AG09319 (cell line): ENCODE measurements at regions not wholly inside any gene's neighbourhood (a gene's known extent, or its start where the extent isn't known, plus 50 kb on each side); places are given as distances from the start of the nearest gene placed in this dataset.

ENCODE experiments used
- DNase-seq: peaks from one replicate; pipeline ENCODE4 v3.0.0-alpha.2; 2010; ENCODE audit warnings: low read depth; ENCODE audit errors: extremely low read depth
- CTCF ChIP-seq: IDR thresholded peaks from 2 replicates; pipeline ENCODE4 v1.5.1; 2011; ENCODE audit warnings: low read depth, mild to moderate bottlenecking, inconsistent platforms, low read length, moderate library complexity

DNA sequence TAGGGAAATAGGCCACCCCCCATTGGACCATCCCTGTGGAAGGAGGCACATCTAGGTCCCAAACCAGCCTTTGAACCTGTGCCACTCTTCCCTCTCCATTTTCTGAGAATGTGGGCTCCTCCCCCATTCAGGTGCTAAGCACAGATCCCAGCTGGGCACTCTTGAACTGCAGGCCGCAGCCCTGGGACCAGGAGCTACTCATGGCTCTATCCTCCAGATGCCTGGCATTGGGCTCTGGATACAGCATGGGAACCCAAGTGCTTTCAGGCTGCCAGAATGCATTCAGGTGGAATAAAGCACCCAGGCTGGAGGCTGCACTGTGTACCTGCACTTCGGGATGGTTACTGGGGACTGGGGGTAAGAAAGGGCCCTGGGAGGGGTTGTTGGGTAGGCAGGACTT, 1372.3 kb upstream of the SPRY2 start:
- DNase-seq: no peak
- no peak for TF ChIP-seq CTCF

GRCh38 chr13:81697826-81698225, 1356.9 kb upstream of the SPRY2 start:
- no peak for DNase-seq

DNA sequence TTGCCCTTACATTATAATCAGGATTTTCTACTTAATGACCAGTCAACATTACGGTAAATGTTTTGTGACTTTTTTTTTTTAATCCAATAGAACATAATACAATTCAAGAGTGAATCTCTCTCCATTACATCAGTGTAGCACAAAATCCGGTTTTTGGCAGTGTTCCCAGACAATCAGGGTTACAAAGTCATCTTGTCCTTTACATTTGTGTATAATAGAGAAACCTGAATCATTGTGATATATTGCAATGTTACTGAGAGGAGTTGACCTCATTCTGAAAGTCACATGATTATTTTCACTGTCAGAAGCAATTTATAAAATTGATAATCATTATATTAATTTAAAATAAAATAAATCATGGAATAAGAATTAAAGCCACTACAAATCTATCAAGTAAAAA, 1346.0 kb upstream of the SPRY2 start:
- DNase-seq: no peak

More at GRCh38 chr13:81697826-81698225, 1356.9 kb upstream of the SPRY2 start:
- no peak for TF ChIP-seq CTCF

DNA sequence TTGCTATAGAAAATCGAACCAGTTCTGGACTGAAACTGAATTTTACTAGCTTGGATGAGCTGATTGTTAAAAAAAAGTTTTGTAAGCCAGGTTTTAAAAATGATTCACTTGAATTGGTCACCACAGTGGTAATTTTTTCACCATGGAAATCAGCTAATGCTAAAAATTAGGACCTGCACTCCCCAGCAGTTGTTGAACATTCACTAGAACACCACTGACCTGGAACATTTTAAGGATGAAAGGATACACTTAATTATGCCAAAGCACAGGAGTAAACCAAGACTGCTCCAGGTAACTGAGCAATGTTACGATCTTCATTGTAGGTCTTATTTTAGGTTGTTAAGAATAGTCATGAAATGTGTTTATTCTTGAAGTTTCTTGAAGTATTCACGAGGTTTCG, 1342.6 kb upstream of the SPRY2 start:
- no peak for TF ChIP-seq CTCF
- no peak for DNase-seq

More for the DNA sequence above, 1346.0 kb upstream of the SPRY2 start:
- TF ChIP-seq CTCF: no peak

DNA sequence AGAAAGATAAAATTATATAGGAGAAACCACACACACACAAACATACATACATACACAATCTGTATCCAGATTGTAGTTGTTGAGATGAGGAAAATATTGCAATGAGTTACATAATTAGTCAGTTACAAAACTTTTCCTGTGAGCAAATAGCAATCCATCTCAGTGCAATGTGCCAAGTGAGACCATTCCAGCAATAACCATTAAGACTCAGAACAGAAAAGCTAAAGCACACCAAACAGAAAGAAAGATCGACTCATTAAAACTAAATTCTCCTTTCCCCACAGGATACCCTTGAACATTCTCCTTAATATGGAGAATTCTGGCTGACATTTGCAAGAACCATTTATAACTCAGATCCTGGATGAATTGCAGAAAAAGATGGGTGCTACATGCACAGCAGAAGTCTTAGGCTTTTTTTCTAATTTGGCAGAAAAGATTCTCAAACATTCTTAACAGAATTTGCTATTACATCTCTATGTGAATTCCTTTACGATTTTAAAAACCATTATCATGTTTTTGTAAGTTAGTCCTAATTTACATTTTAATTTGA, 1341.2 kb upstream of the SPRY2 start:
- no peak for TF ChIP-seq CTCF

DNA sequence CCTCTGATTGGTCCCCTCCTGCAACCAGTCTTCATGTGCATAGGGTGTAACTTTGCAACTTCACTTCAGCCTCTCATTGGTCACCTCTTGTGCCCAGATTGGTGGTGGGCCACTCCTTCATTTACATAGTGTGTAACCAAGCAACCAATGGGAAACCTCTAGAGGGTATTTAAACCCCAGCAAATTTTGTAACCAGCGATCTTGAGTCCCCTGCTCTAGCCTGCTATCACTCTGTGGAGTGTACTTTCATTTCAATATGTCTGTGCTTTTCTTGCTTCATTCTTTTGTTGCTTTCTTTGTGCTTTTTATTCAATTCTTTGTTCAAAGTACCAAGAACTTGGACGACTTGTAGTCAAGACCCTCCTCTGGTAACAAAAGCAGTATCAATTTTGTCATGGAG, 1336.9 kb upstream of the SPRY2 start:
- no peak for TF ChIP-seq CTCF
- no peak for DNase-seq

More for the DNA sequence above, 1341.2 kb upstream of the SPRY2 start:
- DNase-seq: no peak

DNA sequence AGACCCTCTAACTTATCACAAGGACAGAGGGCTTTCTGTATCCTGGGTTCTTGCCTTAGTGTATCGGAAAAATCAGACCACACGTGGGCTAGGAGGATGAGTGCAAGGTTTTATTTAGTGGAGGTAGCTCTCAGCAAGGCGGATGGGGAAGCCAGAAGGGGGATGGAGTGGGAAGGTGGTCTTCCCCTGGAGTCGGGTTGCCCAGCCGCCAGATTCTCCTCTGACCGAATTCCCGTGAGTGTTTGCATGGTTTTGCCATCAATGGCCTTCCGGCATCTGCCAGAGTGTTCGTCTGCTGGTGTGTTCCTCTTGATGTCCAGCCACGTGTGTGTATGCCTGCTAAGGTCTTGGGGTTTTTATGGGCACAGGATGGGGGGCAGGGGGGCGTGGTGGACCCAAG, 1335.1 kb upstream of the SPRY2 start:
- TF ChIP-seq CTCF: no peak
- no peak for DNase-seq
